Activated CD4-positive, alpha-beta memory T cell treated with anti-CD3 and anti-CD28 coated beads, Interleukin-2, amount 10 ng/mL, durations not matched to agents 7 days and 5 days (primary cell): ENCODE measurements at regions not wholly inside any gene's neighbourhood (a gene's known extent, or its start where the extent isn't known, plus 50 kb on each side); places are given as distances from the start of the nearest gene placed in this dataset.

ENCODE experiments used
- CTCF ChIA-PET: fragments of 350-600 bp; sonication (Branson Sonifier 250); formaldehyde crosslinking; loops from one replicate; lab custom pipeline; 2021; ENCODE audit warnings: antibody characterized with exemption, inconsistent platforms; lab: Charles Lee
- POLR2A ChIA-PET: fragments of 350-600 bp; sonication (Branson Sonifier 250); formaldehyde crosslinking; loops from one replicate; lab custom pipeline; 2021; ENCODE audit warnings: antibody characterized with exemption; lab: Charles Lee
- DNase-seq: peaks from one replicate; pipeline ENCODE4 v3.0.0-alpha.2; 2020
- H3K27ac Mint-ChIP-seq: one replicate; pipeline ENCODE4 v1.8.0; 2021; ENCODE audit warnings: mild to moderate bottlenecking, mixed read lengths
- H3K27me3 Mint-ChIP-seq: one replicate; pipeline ENCODE4 v1.8.0; 2021; ENCODE audit warnings: mixed read lengths
- H3K36me3 Mint-ChIP-seq: one replicate; pipeline ENCODE4 v1.8.0; 2021; ENCODE audit warnings: low read depth, mixed read lengths
- H3K4me1 Mint-ChIP-seq: one replicate; pipeline ENCODE4 v1.8.0; 2021; ENCODE audit warnings: mixed read lengths
- H3K4me3 Mint-ChIP-seq: one replicate; pipeline ENCODE4 v1.8.0; 2021; ENCODE audit warnings: mild to moderate bottlenecking, mixed read lengths
- H3K9me3 Mint-ChIP-seq: one replicate; pipeline ENCODE4 v1.8.0; 2021; ENCODE audit warnings: mixed read lengths

- Mint-ChIP-seq H3K9me3 (no peaks in the 10 kb centered on the region), H3K27ac (no peak overlapping the region), H3K36me3 (no peaks in the 10 kb centered on the region), H3K4me1 (no peaks in the 10 kb centered on the region), H3K4me3 (no peak overlapping the region), H3K27me3 (no peaks in the 10 kb centered on the region)
- ChIA-PET POLR2A (no interaction called here), CTCF (no interaction called here)
- no peak for DNase-seq
Measured at GRCh38 chr13:61770681-61771080, 355.0 kb upstream of the PCDH20 start.

- H3K36me3 Mint-ChIP-seq: no peaks in the 10 kb centered on the region
Measured at GRCh38 chr13:61768175-61768574, 352.5 kb upstream of the PCDH20 start.

DNA sequence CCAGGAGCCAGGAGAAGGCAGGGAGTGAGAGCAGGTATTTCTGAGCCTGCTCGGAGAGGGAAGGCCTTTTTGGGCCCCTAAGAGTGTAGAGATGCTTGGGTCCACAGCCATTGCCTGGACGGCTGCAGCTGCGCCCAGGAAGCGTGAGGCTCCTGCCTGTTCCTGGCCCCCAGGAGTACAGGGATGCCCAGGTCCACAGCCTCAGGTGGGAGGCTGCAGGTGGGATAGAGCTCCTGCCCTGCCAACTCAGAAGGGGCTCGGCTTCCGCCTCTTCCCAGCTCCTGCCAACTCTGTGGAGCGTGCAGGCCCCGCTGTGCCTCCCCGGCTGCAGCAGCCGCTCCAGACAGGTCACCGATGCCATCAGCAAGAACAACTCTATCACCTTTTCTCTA is 351.0 kb upstream of the PCDH20 start:
- CTCF ChIA-PET: no interaction called here
- no peak for DNase-seq
- Mint-ChIP-seq H3K27ac (no peak overlapping the region), H3K9me3 (peaks cover 5% of the 10 kb centered on the region), H3K4me3 (no peak overlapping the region), H3K27me3 (no peaks in the 10 kb centered on the region), H3K36me3 (no peaks in the 10 kb centered on the region), H3K4me1 (no peaks in the 10 kb centered on the region)
- POLR2A ChIA-PET: no interaction called here

More at GRCh38 chr13:61768175-61768574, 352.5 kb upstream of the PCDH20 start:
- ChIA-PET POLR2A (no interaction called here), CTCF (no interaction called here)
- H3K9me3 Mint-ChIP-seq: peaks cover 5% of the 10 kb centered on the region
- no peak for DNase-seq
- no peak overlapping the region for H3K4me3 Mint-ChIP-seq
- H3K27ac Mint-ChIP-seq: no peak overlapping the region
- H3K27me3 Mint-ChIP-seq: no peaks in the 10 kb centered on the region
- no peaks in the 10 kb centered on the region for H3K4me1 Mint-ChIP-seq

GRCh38 chr13:61765940-61766666 is 350.5 kb upstream of the PCDH20 start:
- Mint-ChIP-seq H3K4me1 (no peaks in the 10 kb centered on the region), H3K9me3 (peaks cover 5% of the 10 kb centered on the region), H3K27me3 (no peaks in the 10 kb centered on the region), H3K4me3 (no peak overlapping the region), H3K27ac (no peak overlapping the region), H3K36me3 (no peaks in the 10 kb centered on the region)
- ChIA-PET CTCF (no interaction called here), POLR2A (no interaction called here)
- no peak for DNase-seq

- CTCF ChIA-PET: no interaction called here
- Mint-ChIP-seq H3K27ac (no peak overlapping the region), H3K4me3 (no peak overlapping the region), H3K9me3 (peaks cover 5% of the 10 kb centered on the region), H3K4me1 (no peaks in the 10 kb centered on the region), H3K36me3 (no peaks in the 10 kb centered on the region), H3K27me3 (no peaks in the 10 kb centered on the region)
- no peak for DNase-seq
- POLR2A ChIA-PET: no interaction called here
Measured at GRCh38 chr13:61765181-61765742, 349.6 kb upstream of the PCDH20 start.

GRCh38 chr13:61761690-61762089 is 346.0 kb upstream of the PCDH20 start:
- ChIA-PET CTCF (no interaction called here), POLR2A (no interaction called here)
- no peaks in the 10 kb centered on the region for H3K4me1 Mint-ChIP-seq
- peaks cover 8% of the 10 kb centered on the region for H3K9me3 Mint-ChIP-seq
- H3K4me3 Mint-ChIP-seq: no peak overlapping the region
- DNase-seq: no peak
- H3K36me3 Mint-ChIP-seq: no peaks in the 10 kb centered on the region
- H3K27ac Mint-ChIP-seq: no peak overlapping the region
- H3K27me3 Mint-ChIP-seq: no peaks in the 10 kb centered on the region

DNA sequence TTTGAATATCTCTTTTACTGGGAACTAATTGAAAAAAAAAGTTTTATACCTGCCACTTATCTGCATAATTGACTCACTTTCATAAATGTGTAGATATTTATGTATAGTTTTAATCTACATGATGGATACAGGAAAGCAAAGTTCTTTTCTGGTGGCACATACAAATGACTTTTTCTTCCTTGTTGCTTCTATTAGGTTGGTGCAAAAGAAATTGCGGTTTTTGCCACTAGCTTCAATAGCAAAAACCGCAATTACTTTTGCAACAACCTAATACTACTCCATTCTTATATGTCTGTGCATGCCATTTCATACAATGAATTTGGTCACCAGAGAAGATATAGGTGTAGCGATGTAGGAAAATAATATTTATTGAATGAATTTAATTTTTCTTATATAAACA is 344.5 kb upstream of the PCDH20 start:
- Mint-ChIP-seq H3K9me3 (peaks cover 12% of the 10 kb centered on the region), H3K27me3 (no peaks in the 10 kb centered on the region), H3K4me1 (no peaks in the 10 kb centered on the region), H3K4me3 (no peak overlapping the region), H3K27ac (no peak overlapping the region), H3K36me3 (no peaks in the 10 kb centered on the region)
- POLR2A ChIA-PET: no interaction called here
- no peak for DNase-seq
- CTCF ChIA-PET: no interaction called here

DNA sequence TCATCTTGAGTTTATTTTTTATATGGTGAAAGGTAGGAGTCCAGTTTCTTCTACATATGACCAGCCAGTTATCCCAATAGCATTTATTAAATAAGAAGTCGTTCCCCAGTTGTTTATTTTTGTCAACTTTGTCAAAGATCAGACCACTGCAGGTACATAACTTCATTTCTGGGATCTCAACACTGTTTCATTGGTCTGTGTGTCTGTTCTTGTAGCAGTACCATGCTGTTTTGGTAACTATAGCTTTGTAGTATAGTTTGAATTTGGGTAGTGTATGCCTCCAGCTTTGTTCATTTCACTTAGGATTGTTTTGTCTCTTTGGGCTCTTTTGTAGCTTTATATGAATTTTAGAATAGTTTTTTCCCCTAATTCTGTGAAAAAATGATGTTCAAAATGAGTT is 340.4 kb upstream of the PCDH20 start:
- DNase-seq: no peak
- ChIA-PET POLR2A (no interaction called here), CTCF (no interaction called here)
- no peak overlapping the region for H3K27ac Mint-ChIP-seq
- no peaks in the 10 kb centered on the region for H3K36me3 Mint-ChIP-seq
- peaks cover 11% of the 10 kb centered on the region for H3K9me3 Mint-ChIP-seq
- H3K4me1 Mint-ChIP-seq: no peaks in the 10 kb centered on the region
- no peak overlapping the region for H3K4me3 Mint-ChIP-seq
- no peaks in the 10 kb centered on the region for H3K27me3 Mint-ChIP-seq

DNA sequence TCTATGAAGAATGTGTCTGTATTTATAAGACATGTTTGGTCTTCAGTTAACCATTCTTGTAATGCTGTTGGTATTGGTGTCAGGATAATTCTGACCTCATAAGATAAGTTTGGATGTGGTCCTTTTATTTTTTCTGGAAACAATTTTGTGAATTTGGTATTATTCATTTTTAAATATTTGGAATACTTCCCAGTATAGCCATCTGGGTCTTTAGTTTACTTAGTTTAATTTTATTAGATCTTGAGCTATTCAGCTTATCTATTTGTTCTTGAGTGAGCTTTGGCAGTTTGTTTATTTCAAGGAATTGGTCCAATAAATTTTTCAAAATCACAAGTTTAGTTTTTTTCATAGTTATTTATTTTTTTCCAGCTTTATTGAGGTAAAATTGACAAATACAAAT is 335.4 kb upstream of the PCDH20 start:
- Mint-ChIP-seq H3K36me3 (no peaks in the 10 kb centered on the region), H3K4me3 (no peak overlapping the region), H3K27me3 (no peaks in the 10 kb centered on the region), H3K27ac (no peak overlapping the region), H3K9me3 (peaks cover 11% of the 10 kb centered on the region), H3K4me1 (no peaks in the 10 kb centered on the region)
- DNase-seq: no peak
- ChIA-PET CTCF (no interaction called here), POLR2A (no interaction called here)

DNA sequence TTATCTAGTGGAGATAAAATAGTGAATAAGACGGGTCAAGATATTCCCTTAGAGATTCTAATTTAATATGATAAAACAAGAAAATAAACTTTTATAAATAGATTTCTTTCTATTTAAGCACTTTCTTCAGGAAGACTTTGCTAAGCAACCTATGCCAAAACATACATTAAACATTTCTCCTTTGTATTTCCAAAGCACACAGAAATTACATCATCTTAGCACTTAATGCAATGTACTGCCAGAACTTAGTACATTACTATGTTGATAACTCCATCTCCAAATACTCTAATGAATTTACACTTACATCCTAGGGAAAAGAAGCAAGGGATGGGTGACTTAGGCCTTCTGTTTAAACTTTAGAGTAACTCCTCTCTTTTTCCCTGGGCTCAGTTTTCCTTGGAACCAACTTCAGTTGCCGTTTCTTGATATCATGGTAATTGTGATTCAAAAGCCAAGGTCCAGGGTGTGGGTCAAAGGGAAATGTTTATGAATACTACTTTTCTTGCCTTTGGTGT is 322.6 kb upstream of the PCDH20 start:
- no peaks in the 10 kb centered on the region for H3K4me1 Mint-ChIP-seq
- CTCF ChIA-PET: no interaction called here
- POLR2A ChIA-PET: no interaction called here
- no peak for DNase-seq
- H3K4me3 Mint-ChIP-seq: no peak overlapping the region
- peaks cover 6% of the 10 kb centered on the region for H3K9me3 Mint-ChIP-seq
- no peaks in the 10 kb centered on the region for H3K36me3 Mint-ChIP-seq
- no peaks in the 10 kb centered on the region for H3K27me3 Mint-ChIP-seq
- no peak overlapping the region for H3K27ac Mint-ChIP-seq

- peaks cover 2% of the 10 kb centered on the region for H3K9me3 Mint-ChIP-seq
- no peaks in the 10 kb centered on the region for H3K27me3 Mint-ChIP-seq
- ChIA-PET CTCF (no interaction called here), POLR2A (no interaction called here)
- no peak for DNase-seq
- H3K27ac Mint-ChIP-seq: no peak overlapping the region
- no peaks in the 10 kb centered on the region for H3K4me1 Mint-ChIP-seq
- H3K4me3 Mint-ChIP-seq: no peak overlapping the region
- no peaks in the 10 kb centered on the region for H3K36me3 Mint-ChIP-seq
Measured at GRCh38 chr13:61734683-61735082, 319.0 kb upstream of the PCDH20 start.

DNA sequence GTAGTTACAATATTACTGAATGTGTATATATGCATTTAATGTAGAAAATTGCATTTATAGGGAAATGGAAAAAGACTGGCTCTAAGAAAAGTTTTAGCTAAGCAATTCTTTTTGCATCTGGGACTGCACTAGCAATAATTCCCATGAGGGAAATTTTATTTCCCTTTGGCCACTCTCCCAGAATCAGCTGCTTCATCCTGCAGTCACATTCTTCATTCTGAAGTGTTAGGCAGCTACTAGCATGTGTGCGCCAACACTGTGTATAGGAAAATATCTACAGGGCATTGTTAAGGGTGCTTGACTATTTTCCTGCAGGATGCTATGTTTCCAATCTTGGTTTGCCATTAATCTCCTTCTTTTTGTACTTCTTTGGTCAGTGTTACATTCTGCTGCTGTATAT is 312.8 kb upstream of the PCDH20 start:
- no peak overlapping the region for H3K4me3 Mint-ChIP-seq
- no peak overlapping the region for H3K27ac Mint-ChIP-seq
- H3K9me3 Mint-ChIP-seq: peaks cover 13% of the 10 kb centered on the region
- ChIA-PET CTCF (no interaction called here), POLR2A (no interaction called here)
- no peak for DNase-seq
- H3K4me1 Mint-ChIP-seq: no peaks in the 10 kb centered on the region
- H3K27me3 Mint-ChIP-seq: no peaks in the 10 kb centered on the region
- H3K36me3 Mint-ChIP-seq: no peaks in the 10 kb centered on the region

GRCh38 chr13:61727767-61728166 is 312.1 kb upstream of the PCDH20 start:
- no peaks in the 10 kb centered on the region for H3K4me1 Mint-ChIP-seq
- H3K27me3 Mint-ChIP-seq: no peaks in the 10 kb centered on the region
- no peak overlapping the region for H3K27ac Mint-ChIP-seq
- ChIA-PET POLR2A (no interaction called here), CTCF (no interaction called here)
- no peak for DNase-seq
- H3K9me3 Mint-ChIP-seq: peaks cover 13% of the 10 kb centered on the region
- no peak overlapping the region for H3K4me3 Mint-ChIP-seq
- no peaks in the 10 kb centered on the region for H3K36me3 Mint-ChIP-seq

- DNase-seq: no peak
- POLR2A ChIA-PET: no interaction called here
- no peak overlapping the region for H3K4me3 Mint-ChIP-seq
- no peaks in the 10 kb centered on the region for H3K27me3 Mint-ChIP-seq
- H3K9me3 Mint-ChIP-seq: peaks cover 13% of the 10 kb centered on the region
- CTCF ChIA-PET: no interaction called here
- H3K36me3 Mint-ChIP-seq: no peaks in the 10 kb centered on the region
- no peak overlapping the region for H3K27ac Mint-ChIP-seq
- no peaks in the 10 kb centered on the region for H3K4me1 Mint-ChIP-seq
Measured at GRCh38 chr13:61725806-61726205, 310.2 kb upstream of the PCDH20 start.
